ENCODE measurements at regions not wholly inside any gene's neighbourhood (a gene's known extent, or its start where the extent isn't known, plus 50 kb on each side); places are given as distances from the start of the nearest gene placed in this dataset.

GRCh38 chr9:38208206-38208901, 139.3 kb upstream of the SHB start:
- H3K27ac ChIP-seq (ENCODE audit: low read depth, low read length): no peak overlapping the region
- no peak overlapping the region for H3K4me2 ChIP-seq (ENCODE audit: low read length)
- no peaks in the 10 kb centered on the region for H3K79me1 ChIP-seq (ENCODE audit: low read length)
- no peak overlapping the region for H3K56ac ChIP-seq (ENCODE audit: low read length)
- H2BK120ac ChIP-seq (ENCODE audit: low read depth, low read length): no peak overlapping the region
- no peak overlapping the region for H3K4ac ChIP-seq (ENCODE audit: low read depth, low read length)
- no peak overlapping the region for H3K23ac ChIP-seq (ENCODE audit: low read length)
- peaks cover 6% of the 10 kb centered on the region for H3K4me1 ChIP-seq (ENCODE audit: control insufficient read depth, low read depth, low read length)
- no CpG with 5 or more reads among the region's 4 CpGs for WGBS (ENCODE audit: extremely low coverage, insufficient coverage, low lambda C conversion rate)
- no peak overlapping the region for H2AK5ac ChIP-seq (ENCODE audit: low read length)
- peaks cover 20% of the 10 kb centered on the region for H3K27me3 ChIP-seq (ENCODE audit: insufficient read depth, low read length, poor library complexity)
- H3K18ac ChIP-seq (ENCODE audit: low read length): no peak overlapping the region
- no peak overlapping the region for H2BK5ac ChIP-seq (ENCODE audit: low read length)
- no peak overlapping the region for H3K9ac ChIP-seq (ENCODE audit: low read length)
- no peak overlapping the region for H2BK15ac ChIP-seq (replicated peaks; ENCODE audit: low read depth)
- H3K36me3 ChIP-seq (ENCODE audit: control insufficient read depth, insufficient read depth, low read length): no peaks in the 10 kb centered on the region
- no peak overlapping the region for H4K8ac ChIP-seq (ENCODE audit: low read depth, low read length)
- H4K5ac ChIP-seq (ENCODE audit: low read length): no peak overlapping the region
- H3K79me2 ChIP-seq (ENCODE audit: control insufficient read depth, insufficient read depth, low read length): no peaks in the 10 kb centered on the region
- DNase-seq: peak; percentile 51
- no peak overlapping the region for H3K4me3 ChIP-seq (ENCODE audit: low read length)

- H3K56ac ChIP-seq (ENCODE audit: low read length): no peak overlapping the region
- H3K4me3 ChIP-seq (ENCODE audit: low read length): no peak overlapping the region
- H3K79me2 ChIP-seq (ENCODE audit: control insufficient read depth, insufficient read depth, low read length): no peaks in the 10 kb centered on the region
- no peaks in the 10 kb centered on the region for H3K79me1 ChIP-seq (ENCODE audit: low read length)
- no peak overlapping the region for H3K27ac ChIP-seq (ENCODE audit: low read depth, low read length)
- H3K18ac ChIP-seq (ENCODE audit: low read length): no peak overlapping the region
- H3K27me3 ChIP-seq (ENCODE audit: insufficient read depth, low read length, poor library complexity): peaks cover 12% of the 10 kb centered on the region
- no peak overlapping the region for H4K8ac ChIP-seq (ENCODE audit: low read depth, low read length)
- H3K4me1 ChIP-seq (ENCODE audit: control insufficient read depth, low read depth, low read length): peaks cover 4% of the 10 kb centered on the region
- no peak overlapping the region for H2BK5ac ChIP-seq (ENCODE audit: low read length)
- H2AK5ac ChIP-seq (ENCODE audit: low read length): no peak overlapping the region
- no peak overlapping the region for H3K23ac ChIP-seq (ENCODE audit: low read length)
- no peak overlapping the region for H3K9ac ChIP-seq (ENCODE audit: low read length)
- WGBS (ENCODE audit: extremely low coverage, insufficient coverage, low lambda C conversion rate): no CpG with 5 or more reads among the region's 3 CpGs
- no peak for DNase-seq
- no peak overlapping the region for H2BK120ac ChIP-seq (ENCODE audit: low read depth, low read length)
- H3K4ac ChIP-seq (ENCODE audit: low read depth, low read length): no peak overlapping the region
- no peak overlapping the region for H2BK15ac ChIP-seq (replicated peaks; ENCODE audit: low read depth)
- no peaks in the 10 kb centered on the region for H3K36me3 ChIP-seq (ENCODE audit: control insufficient read depth, insufficient read depth, low read length)
- H4K5ac ChIP-seq (ENCODE audit: low read length): no peak overlapping the region
- no peak overlapping the region for H3K4me2 ChIP-seq (ENCODE audit: low read length)
Observed at GRCh38 chr9:38207247-38207778, 138.3 kb upstream of the SHB start.

GRCh38 chr9:38205279-38205678, 136.3 kb upstream of the SHB start:
- Histone ChIP-seq H3K9ac (ENCODE audit: low read length) (no peak overlapping the region), H3K18ac (ENCODE audit: low read length) (no peak overlapping the region), H2BK5ac (ENCODE audit: low read length) (no peak overlapping the region), H2BK120ac (ENCODE audit: low read depth, low read length) (no peak overlapping the region), H2BK15ac (replicated peaks; ENCODE audit: low read depth) (no peak overlapping the region), H3K36me3 (ENCODE audit: control insufficient read depth, insufficient read depth, low read length) (no peaks in the 10 kb centered on the region), H4K8ac (ENCODE audit: low read depth, low read length) (no peak overlapping the region), H3K56ac (ENCODE audit: low read length) (no peak overlapping the region), H3K27ac (ENCODE audit: low read depth, low read length) (no peak overlapping the region), H3K23ac (ENCODE audit: low read length) (no peak overlapping the region), H3K4me3 (ENCODE audit: low read length) (no peak overlapping the region), H3K79me1 (ENCODE audit: low read length) (no peaks in the 10 kb centered on the region), H3K4me1 (ENCODE audit: control insufficient read depth, low read depth, low read length) (no peaks in the 10 kb centered on the region), H3K79me2 (ENCODE audit: control insufficient read depth, insufficient read depth, low read length) (no peaks in the 10 kb centered on the region), H4K5ac (ENCODE audit: low read length) (no peak overlapping the region), H2AK5ac (ENCODE audit: low read length) (no peak overlapping the region), H3K4ac (ENCODE audit: low read depth, low read length) (no peak overlapping the region), H3K4me2 (ENCODE audit: low read length) (no peak overlapping the region), H3K27me3 (ENCODE audit: insufficient read depth, low read length, poor library complexity) (peaks cover 8% of the 10 kb centered on the region)
- no peak for DNase-seq

- Histone ChIP-seq H3K23ac (ENCODE audit: low read length) (no peak overlapping the region), H3K56ac (ENCODE audit: low read length) (no peak overlapping the region), H3K18ac (ENCODE audit: low read length) (no peak overlapping the region), H3K79me2 (ENCODE audit: control insufficient read depth, insufficient read depth, low read length) (no peaks in the 10 kb centered on the region), H3K4me2 (ENCODE audit: low read length) (no peak overlapping the region), H2BK15ac (replicated peaks; ENCODE audit: low read depth) (no peak overlapping the region), H3K4me1 (ENCODE audit: control insufficient read depth, low read depth, low read length) (no peaks in the 10 kb centered on the region), H3K36me3 (ENCODE audit: control insufficient read depth, insufficient read depth, low read length) (no peaks in the 10 kb centered on the region), H3K27ac (ENCODE audit: low read depth, low read length) (no peak overlapping the region), H3K27me3 (ENCODE audit: insufficient read depth, low read length, poor library complexity) (peaks cover 1% of the 10 kb centered on the region), H2AK5ac (ENCODE audit: low read length) (no peak overlapping the region), H4K5ac (ENCODE audit: low read length) (no peak overlapping the region), H3K4ac (ENCODE audit: low read depth, low read length) (no peak overlapping the region), H3K79me1 (ENCODE audit: low read length) (no peaks in the 10 kb centered on the region), H3K9ac (ENCODE audit: low read length) (no peak overlapping the region), H2BK5ac (ENCODE audit: low read length) (no peak overlapping the region), H4K8ac (ENCODE audit: low read depth, low read length) (no peak overlapping the region), H3K4me3 (ENCODE audit: low read length) (no peak overlapping the region), H2BK120ac (ENCODE audit: low read depth, low read length) (no peak overlapping the region)
- no peak for DNase-seq
- no CpG with 5 or more reads among the region's 7 CpGs for WGBS (ENCODE audit: extremely low coverage, insufficient coverage, low lambda C conversion rate)
Observed at GRCh38 chr9:38202336-38202938, 133.4 kb upstream of the SHB start.

- H2AK5ac ChIP-seq (ENCODE audit: low read length): no peak overlapping the region
- no peaks in the 10 kb centered on the region for H3K36me3 ChIP-seq (ENCODE audit: control insufficient read depth, insufficient read depth, low read length)
- no peak overlapping the region for H3K18ac ChIP-seq (ENCODE audit: low read length)
- no peaks in the 10 kb centered on the region for H3K79me1 ChIP-seq (ENCODE audit: low read length)
- no peaks in the 10 kb centered on the region for H3K27me3 ChIP-seq (ENCODE audit: insufficient read depth, low read length, poor library complexity)
- H3K23ac ChIP-seq (ENCODE audit: low read length): no peak overlapping the region
- no peaks in the 10 kb centered on the region for H3K79me2 ChIP-seq (ENCODE audit: control insufficient read depth, insufficient read depth, low read length)
- H4K8ac ChIP-seq (ENCODE audit: low read depth, low read length): no peak overlapping the region
- no peak overlapping the region for H3K4ac ChIP-seq (ENCODE audit: low read depth, low read length)
- H3K27ac ChIP-seq (ENCODE audit: low read depth, low read length): no peak overlapping the region
- no peak overlapping the region for H3K4me3 ChIP-seq (ENCODE audit: low read length)
- no peak overlapping the region for H2BK5ac ChIP-seq (ENCODE audit: low read length)
- no peak overlapping the region for H4K5ac ChIP-seq (ENCODE audit: low read length)
- H3K4me1 ChIP-seq (ENCODE audit: control insufficient read depth, low read depth, low read length): no peaks in the 10 kb centered on the region
- H2BK15ac ChIP-seq (replicated peaks; ENCODE audit: low read depth): no peak overlapping the region
- no peak overlapping the region for H3K56ac ChIP-seq (ENCODE audit: low read length)
- no peak overlapping the region for H2BK120ac ChIP-seq (ENCODE audit: low read depth, low read length)
- no peak overlapping the region for H3K9ac ChIP-seq (ENCODE audit: low read length)
- no peak overlapping the region for H3K4me2 ChIP-seq (ENCODE audit: low read length)
- WGBS (ENCODE audit: extremely low coverage, insufficient coverage, low lambda C conversion rate): no CpG with 5 or more reads among the region's 3 CpGs
- DNase-seq: no peak
Observed at GRCh38 chr9:38201844-38202243, 132.8 kb upstream of the SHB start.

All from mesendoderm (in vitro differentiated cells).